HEK293 (cell line): ENCODE measurements at regions not wholly inside any gene's neighbourhood (a gene's known extent, or its start where the extent isn't known, plus 50 kb on each side); places are given as distances from the start of the nearest gene placed in this dataset.
A peak's percentile ranks its signal among the peaks of the same experiment; 100 is the strongest.

Source experiments
- BCL11B ChIP-seq: fragments of 450-650 bp; formaldehyde crosslinking; IDR thresholded peaks from 2 replicates; pipeline ENCODE4 v1.5.1; 2016; ENCODE audit warnings: low read depth, missing biosample characterization, missing genetic modification characterization
- EGR2 ChIP-seq: fragments of 450-650 bp; formaldehyde crosslinking; IDR thresholded peaks from 2 replicates; pipeline ENCODE4 v1.5.1; 2016; ENCODE audit warnings: low read depth, missing biosample characterization, missing genetic modification characterization
- GFI1B ChIP-seq: fragments of 450-650 bp; formaldehyde crosslinking; IDR thresholded peaks from 2 replicates; pipeline ENCODE4 v1.5.1; 2016; ENCODE audit warnings: missing biosample characterization, missing genetic modification characterization
- GLI4 ChIP-seq: fragments of 450-650 bp; formaldehyde crosslinking; IDR thresholded peaks from 2 replicates; pipeline ENCODE4 v1.5.1; 2016; ENCODE audit warnings: missing biosample characterization, missing genetic modification characterization
- HOXD13 ChIP-seq: sonication (generic); formaldehyde crosslinking; IDR thresholded peaks from 2 replicates; pipeline ENCODE4 v1.8.0; 2022; ENCODE audit warnings: missing genetic modification reagents, borderline replicate concordance
- KLF16 ChIP-seq: fragments of 450-650 bp; formaldehyde crosslinking; IDR thresholded peaks from 2 replicates; pipeline ENCODE4 v1.5.1; 2017; ENCODE audit warnings: missing biosample characterization, missing genetic modification characterization
- PRDM2 ChIP-seq: fragments of 450-650 bp; formaldehyde crosslinking; IDR thresholded peaks from 2 replicates; pipeline ENCODE4 v1.5.1; 2016; ENCODE audit warnings: missing biosample characterization, missing genetic modification characterization, borderline replicate concordance
- REST ChIP-seq: fragments of 450-650 bp; formaldehyde crosslinking; IDR thresholded peaks from 2 replicates; pipeline ENCODE4 v1.5.1; 2016; ENCODE audit warnings: missing biosample characterization, missing genetic modification characterization
- SCRT1 ChIP-seq: fragments of 450-650 bp; formaldehyde crosslinking; IDR thresholded peaks from 2 replicates; pipeline ENCODE4 v1.5.1; 2016; ENCODE audit warnings: missing biosample characterization, missing genetic modification characterization, borderline replicate concordance
- SP3 ChIP-seq: fragments of 450-650 bp; formaldehyde crosslinking; IDR thresholded peaks from 2 replicates; pipeline ENCODE4 v1.5.1; 2016; ENCODE audit warnings: missing biosample characterization, missing genetic modification characterization
- YY1 ChIP-seq: fragments of 450-650 bp; formaldehyde crosslinking; IDR thresholded peaks from 2 replicates; pipeline ENCODE4 v1.5.1; 2018; ENCODE audit warnings: missing biosample characterization, missing genetic modification characterization
- ZBTB7A ChIP-seq: fragments of 450-650 bp; formaldehyde crosslinking; IDR thresholded peaks from 2 replicates; pipeline ENCODE4 v1.5.1; 2016; ENCODE audit warnings: low read depth, missing biosample characterization, missing genetic modification characterization
- ZBTB8A ChIP-seq: fragments of 450-650 bp; formaldehyde crosslinking; IDR thresholded peaks from 2 replicates; pipeline ENCODE4 v1.5.1; 2016; ENCODE audit warnings: missing biosample characterization, missing genetic modification characterization
- ZFP41 ChIP-seq: fragments of 450-650 bp; formaldehyde crosslinking; IDR thresholded peaks from 2 replicates; pipeline ENCODE4 v1.5.1; 2016; ENCODE audit warnings: missing biosample characterization, missing genetic modification characterization, borderline replicate concordance
- ZNF18 ChIP-seq: fragments of 450-650 bp; formaldehyde crosslinking; IDR thresholded peaks from 2 replicates; pipeline ENCODE4 v1.5.1; 2016; ENCODE audit warnings: missing biosample characterization, missing genetic modification characterization
- ZNF184 ChIP-seq: fragments of 450-650 bp; IDR thresholded peaks from 2 replicates; pipeline ENCODE4 v1.5.1; 2018; ENCODE audit warnings: missing biosample characterization, mild to moderate bottlenecking, missing genetic modification characterization
- ZNF211 ChIP-seq: fragments of 450-650 bp; formaldehyde crosslinking; IDR thresholded peaks from 2 replicates; pipeline ENCODE4 v1.5.1; 2016; ENCODE audit warnings: low read depth, missing biosample characterization, missing genetic modification characterization
- ZNF280C ChIP-seq: fragments of 450-650 bp; formaldehyde crosslinking; IDR thresholded peaks from 2 replicates; pipeline ENCODE4 v1.5.1; 2016; ENCODE audit warnings: missing biosample characterization, missing genetic modification characterization
- ZNF362 ChIP-seq: fragments of 450-650 bp; formaldehyde crosslinking; IDR thresholded peaks from 2 replicates; pipeline ENCODE4 v1.5.1; 2016; ENCODE audit warnings: missing biosample characterization, missing genetic modification characterization
- ZNF433 ChIP-seq: fragments of 450-650 bp; formaldehyde crosslinking; IDR thresholded peaks from 2 replicates; pipeline ENCODE4 v1.5.1; 2016; ENCODE audit warnings: missing biosample characterization, missing genetic modification characterization, low read depth
- ZNF501 ChIP-seq: fragments of 450-650 bp; formaldehyde crosslinking; IDR thresholded peaks from 2 replicates; pipeline ENCODE4 v1.5.1; 2016; ENCODE audit warnings: missing biosample characterization, missing genetic modification characterization
- ZNF514 ChIP-seq: fragments of 450-650 bp; formaldehyde crosslinking; IDR thresholded peaks from 2 replicates; pipeline ENCODE4 v1.5.1; 2016; ENCODE audit warnings: missing biosample characterization, missing genetic modification characterization
- ZNF530 ChIP-seq: fragments of 450-650 bp; formaldehyde crosslinking; IDR thresholded peaks from 2 replicates; pipeline ENCODE4 v1.5.1; 2016; ENCODE audit warnings: low read depth, missing biosample characterization, missing genetic modification characterization
- ZNF580 ChIP-seq: fragments of 450-650 bp; formaldehyde crosslinking; IDR thresholded peaks from 2 replicates; pipeline ENCODE4 v1.5.1; 2016; ENCODE audit warnings: missing biosample characterization, missing genetic modification characterization
- ZNF600 ChIP-seq: fragments of 450-650 bp; formaldehyde crosslinking; IDR thresholded peaks from 2 replicates; pipeline ENCODE4 v1.5.1; 2016; ENCODE audit warnings: missing biosample characterization, missing genetic modification characterization
- ZNF660 ChIP-seq: fragments of 450-650 bp; IDR thresholded peaks from 2 replicates; pipeline ENCODE4 v1.5.1; 2018; ENCODE audit warnings: missing biosample characterization, mild to moderate bottlenecking, missing genetic modification characterization
- ZNF777 ChIP-seq: fragments of 450-650 bp; formaldehyde crosslinking; IDR thresholded peaks from 2 replicates; pipeline ENCODE4 v1.5.1; 2017; ENCODE audit warnings: missing biosample characterization, missing genetic modification characterization, borderline replicate concordance

GRCh38 chr13:80251403-80251802 lies 89.5 kb downstream of the SPRY2 start (continued):
- TF ChIP-seq SP3 (tag by site-specific recombination) (no peak), REST (tag by site-specific recombination) (no peak), ZBTB7A (tag by site-specific recombination) (no peak), EGR2 (tag by site-specific recombination) (no peak), KLF16 (tag by site-specific recombination) (no peak), SCRT1 (tag by site-specific recombination) (no peak), ZNF530 (tag by site-specific recombination) (no peak), ZNF777 (tag by site-specific recombination) (no peak), ZNF501 (tag by site-specific recombination) (no peak; the same call in 1 of the 2 replicates), PRDM2 (tag by site-specific recombination) (no peak), ZNF580 (no peak), ZNF18 (0 out of 2 replicates have a peak, but pooled peaks have one; percentile 17), YY1 (tag by site-specific recombination) (no peak), ZNF184 (tag by site-specific recombination) (0 out of 2 replicates have a peak, but pooled peaks have one; percentile 81), ZNF600 (tag by site-specific recombination) (no peak), ZNF660 (peak; percentile 88), ZNF514 (tag by site-specific recombination) (no peak), BCL11B (tag by site-specific recombination) (no peak), ZNF362 (tag by site-specific recombination) (no peak), HOXD13 (no peak), ZNF433 (tag by site-specific recombination) (no peak), GFI1B (tag by site-specific recombination) (no peak), ZNF211 (no peak), ZNF280C (tag by site-specific recombination) (no peak), ZBTB8A (tag by site-specific recombination) (no peak), GLI4 (no peak), ZFP41 (tag by site-specific recombination) (no peak)
